Body of pancreas (tissue), 4 donors: ENCODE measurements at regions not wholly inside any gene's neighbourhood (a gene's known extent, or its start where the extent isn't known, plus 50 kb on each side); places are given as distances from the start of the nearest gene placed in this dataset.

Experiments used
- ATAC-seq: fragments of 150-250 bp; one replicate; pipeline ENCODE4 v1.9.1; 2016
- DNase-seq, 4 donors: peaks; one replicate each; pipeline ENCODE4 v3.0.0-alpha.2; 2019
- H3K27ac ChIP-seq, 4 donors: fragments of 200-600 bp; sonication (generic); 1 replicate in 3 of 4; 2 replicates in 1 of 4; pipeline versions ENCODE4 v1.5.1 to v1.6.1; 2016 to 2019; ENCODE audit warnings: mild to moderate bottlenecking in 1 of 4, mixed read lengths in 1 of 4, moderate library complexity in 1 of 4
- H3K27me3 ChIP-seq, 2 donors: fragments of 200-600 bp; sonication (generic); one replicate each; pipeline ENCODE4 v1.6.0; 2016; ENCODE audit warnings: mild to moderate bottlenecking in 1 of 2
- H3K36me3 ChIP-seq, 2 donors: fragments of 200-600 bp; sonication (generic); replicated peaks in 1 of 2; 2 replicates each; pipeline ENCODE4 v1.5.1; 2016; ENCODE audit warnings: low read depth in 2 of 2; ENCODE audit not compliant: insufficient read depth in 1 of 2
- H3K4me1 ChIP-seq: fragments of 200-600 bp; sonication (generic); one replicate; pipeline ENCODE4 v1.6.0; 2016
- H3K4me3 ChIP-seq, 2 donors: fragments of 200-600 bp; sonication (generic); 1 replicate in 1 of 2; 2 replicates in 1 of 2; pipeline ENCODE4 v1.5.1; 2016 to 2019
- H3K9me3 ChIP-seq, 3 donors: fragments of 200-600 bp; sonication (generic); 1 replicate in 2 of 3; 2 replicates in 1 of 3; pipeline ENCODE4 v1.5.1; 2016
- POLR2A ChIP-seq, 3 donors: fragments of 450-650 bp; IDR thresholded peaks; one replicate each; pipeline ENCODE4 v1.6.1; 2016; ENCODE audit warnings: antibody characterized with exemption in 3 of 3, mild to moderate bottlenecking in 2 of 3
- WGBS, 2 donors: methylation state at CpG; one replicate each; pipeline ENCODE4 v1.1.5; 2017; 5-methylcytosine and 5-hydroxymethylcytosine counted together
- intact Hi-C: fragments of 100-400 bp; cut with DNase I; formaldehyde crosslinking; loops from one replicate; pipeline ENCODE4 v1.15.1; 2023
- TF ChIP-seq, protein P1 (sequence below), 7 experiments: fragments of 450-650 bp in 4 of 7; fragments of 200-600 bp in 3 of 7; sonication (generic) in 3 of 7; IDR thresholded peaks; one replicate each; pipeline ENCODE4 v1.5.1; 2016 to 2019; ENCODE audit warnings: antibody characterized with exemption in 7 of 7

DNA sequence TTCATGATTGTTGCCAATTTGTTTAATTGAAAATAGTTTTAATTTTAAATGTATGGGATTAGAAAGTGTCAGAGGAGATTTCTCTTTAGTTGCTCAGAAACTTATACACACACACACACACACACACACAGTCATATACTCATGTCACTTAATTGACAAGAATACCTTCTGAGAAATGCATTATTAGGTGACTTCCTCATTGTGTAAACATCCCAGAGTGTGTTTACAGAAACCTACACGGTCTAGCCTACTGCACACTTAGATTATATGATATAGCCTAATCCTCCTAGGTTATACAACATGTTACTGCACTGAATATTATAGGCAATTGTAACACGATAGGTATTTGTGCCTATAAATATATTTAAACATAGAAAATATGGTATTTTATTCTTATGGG lies 1327.4 kb downstream of the FSTL5 start:
- no peak for ATAC-seq

DNA sequence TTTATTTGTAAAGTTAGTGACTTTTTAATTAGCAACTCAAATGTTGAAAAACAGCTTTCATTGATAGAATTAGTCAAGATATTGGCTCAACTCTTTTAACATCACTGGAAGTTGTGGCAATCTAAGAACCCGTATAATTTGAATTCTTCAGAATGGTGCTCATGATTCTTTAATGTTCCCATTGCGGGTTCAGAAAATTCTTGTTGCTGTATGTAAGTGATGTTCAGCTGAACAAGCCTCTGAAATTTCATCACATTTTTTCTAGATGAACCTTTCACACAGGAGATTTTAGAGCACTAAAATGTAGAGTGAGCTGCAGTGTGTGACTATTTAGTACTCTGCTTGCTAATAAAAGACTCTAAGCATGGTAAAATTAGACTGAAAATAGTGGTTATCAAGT lies 1317.7 kb downstream of the FSTL5 start:
- 81 to 91% methylated on average over 2 of the region's 2 CpGs for WGBS, 2 donors

More for the DNA sequence above, 1327.4 kb downstream of the FSTL5 start:
- no peaks in the 10 kb centered on the region for H3K27me3 ChIP-seq
- intact Hi-C loops = no loop called here
- no peak overlapping the region for H3K4me3 ChIP-seq
- no peaks in the 10 kb centered on the region for H3K36me3 ChIP-seq
- no peak for DNase-seq
- H3K4me1 ChIP-seq = no peaks in the 10 kb centered on the region
- TF ChIP-seq, protein P1, sequence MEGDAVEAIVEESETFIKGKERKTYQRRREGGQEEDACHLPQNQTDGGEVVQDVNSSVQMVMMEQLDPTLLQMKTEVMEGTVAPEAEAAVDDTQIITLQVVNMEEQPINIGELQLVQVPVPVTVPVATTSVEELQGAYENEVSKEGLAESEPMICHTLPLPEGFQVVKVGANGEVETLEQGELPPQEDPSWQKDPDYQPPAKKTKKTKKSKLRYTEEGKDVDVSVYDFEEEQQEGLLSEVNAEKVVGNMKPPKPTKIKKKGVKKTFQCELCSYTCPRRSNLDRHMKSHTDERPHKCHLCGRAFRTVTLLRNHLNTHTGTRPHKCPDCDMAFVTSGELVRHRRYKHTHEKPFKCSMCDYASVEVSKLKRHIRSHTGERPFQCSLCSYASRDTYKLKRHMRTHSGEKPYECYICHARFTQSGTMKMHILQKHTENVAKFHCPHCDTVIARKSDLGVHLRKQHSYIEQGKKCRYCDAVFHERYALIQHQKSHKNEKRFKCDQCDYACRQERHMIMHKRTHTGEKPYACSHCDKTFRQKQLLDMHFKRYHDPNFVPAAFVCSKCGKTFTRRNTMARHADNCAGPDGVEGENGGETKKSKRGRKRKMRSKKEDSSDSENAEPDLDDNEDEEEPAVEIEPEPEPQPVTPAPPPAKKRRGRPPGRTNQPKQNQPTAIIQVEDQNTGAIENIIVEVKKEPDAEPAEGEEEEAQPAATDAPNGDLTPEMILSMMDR (IDR thresholded peaks at IDR 0.05) = no peak
- no peak for TF ChIP-seq POLR2A (IDR thresholded peaks at IDR 0.05)
- H3K9me3 ChIP-seq = no peaks in the 10 kb centered on the region
- no peak overlapping the region for H3K27ac ChIP-seq
- WGBS, 2 donors = 45 to 50% methylated on average over 2 of the region's 2 CpGs

DNA sequence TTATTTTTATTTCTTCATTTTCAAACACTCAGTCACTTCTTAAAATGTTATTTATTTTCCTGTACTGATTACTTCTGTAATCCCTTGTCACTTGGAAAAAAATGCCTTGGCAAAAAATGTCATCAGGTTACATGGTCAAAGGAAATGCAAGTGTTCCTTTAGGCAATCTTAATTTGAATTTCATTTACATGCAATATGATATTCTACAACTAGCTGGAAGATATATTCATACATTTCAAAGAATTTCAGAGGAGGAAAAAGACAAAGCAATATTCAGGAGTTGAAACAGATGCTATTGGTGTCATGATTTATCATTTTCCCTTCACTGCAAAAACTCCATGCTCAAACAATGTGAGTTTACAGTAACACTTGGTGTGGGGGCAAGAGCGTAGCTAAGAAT lies 1316.6 kb downstream of the FSTL5 start:
- Histone ChIP-seq H3K36me3 (no peaks in the 10 kb centered on the region), H3K27me3 (no peaks in the 10 kb centered on the region), H3K27ac (no peak overlapping the region), H3K9me3 (no peaks in the 10 kb centered on the region), H3K4me1 (no peaks in the 10 kb centered on the region), H3K4me3 (no peak overlapping the region)
- intact Hi-C loops = no loop called here
- WGBS, 2 donors = 83 to 86% methylated on average over 1 of the region's 1 CpG
- ATAC-seq (no peak), DNase-seq (no peak)
- TF ChIP-seq, protein P1 (IDR thresholded peaks at IDR 0.05) = no peak
- no peak for TF ChIP-seq POLR2A (IDR thresholded peaks at IDR 0.05)

More for the DNA sequence above, 1317.7 kb downstream of the FSTL5 start:
- H3K4me1 ChIP-seq = no peaks in the 10 kb centered on the region
- H3K27ac ChIP-seq = no peak overlapping the region
- intact Hi-C loops = no loop called here
- no peaks in the 10 kb centered on the region for H3K36me3 ChIP-seq
- no peaks in the 10 kb centered on the region for H3K27me3 ChIP-seq
- no peak for DNase-seq
- ATAC-seq = no peak
- no peaks in the 10 kb centered on the region for H3K9me3 ChIP-seq
- no peak for TF ChIP-seq POLR2A (IDR thresholded peaks at IDR 0.05)
- TF ChIP-seq, protein P1 (IDR thresholded peaks at IDR 0.05) = no peak
- H3K4me3 ChIP-seq = no peak overlapping the region

DNA sequence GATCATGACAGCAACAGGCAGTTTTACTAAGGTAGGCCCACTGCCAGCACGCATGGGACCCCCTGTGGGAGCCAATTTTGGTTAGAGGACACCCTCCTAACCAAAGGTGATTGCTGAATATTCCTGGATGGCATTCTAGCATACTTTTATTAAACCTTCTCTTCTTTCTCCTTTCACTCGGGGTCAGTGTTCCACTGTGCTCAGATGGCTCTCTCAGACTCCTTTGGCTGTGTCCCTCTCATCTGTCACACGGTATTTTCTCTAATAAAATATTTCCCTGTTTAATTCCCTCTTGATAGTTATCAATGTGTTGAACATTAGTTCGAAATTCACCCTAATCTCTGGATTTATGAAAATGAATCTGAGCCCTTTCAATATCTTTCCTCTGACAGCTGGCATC lies 1315.3 kb downstream of the FSTL5 start:
- TF ChIP-seq, protein P1 (IDR thresholded peaks at IDR 0.05) = no peak
- TF ChIP-seq POLR2A (IDR thresholded peaks at IDR 0.05) = no peak
- H3K27me3 ChIP-seq = no peaks in the 10 kb centered on the region
- 56 to 58% methylated on average over 4 of the region's 4 CpGs for WGBS, 2 donors
- H3K9me3 ChIP-seq = no peaks in the 10 kb centered on the region
- no peaks in the 10 kb centered on the region for H3K4me1 ChIP-seq
- no peak overlapping the region for H3K4me3 ChIP-seq
- intact Hi-C loops = no loop called here
- no peaks in the 10 kb centered on the region for H3K36me3 ChIP-seq
- H3K27ac ChIP-seq = no peak overlapping the region
- DNase-seq (no peak), ATAC-seq (no peak)

DNA sequence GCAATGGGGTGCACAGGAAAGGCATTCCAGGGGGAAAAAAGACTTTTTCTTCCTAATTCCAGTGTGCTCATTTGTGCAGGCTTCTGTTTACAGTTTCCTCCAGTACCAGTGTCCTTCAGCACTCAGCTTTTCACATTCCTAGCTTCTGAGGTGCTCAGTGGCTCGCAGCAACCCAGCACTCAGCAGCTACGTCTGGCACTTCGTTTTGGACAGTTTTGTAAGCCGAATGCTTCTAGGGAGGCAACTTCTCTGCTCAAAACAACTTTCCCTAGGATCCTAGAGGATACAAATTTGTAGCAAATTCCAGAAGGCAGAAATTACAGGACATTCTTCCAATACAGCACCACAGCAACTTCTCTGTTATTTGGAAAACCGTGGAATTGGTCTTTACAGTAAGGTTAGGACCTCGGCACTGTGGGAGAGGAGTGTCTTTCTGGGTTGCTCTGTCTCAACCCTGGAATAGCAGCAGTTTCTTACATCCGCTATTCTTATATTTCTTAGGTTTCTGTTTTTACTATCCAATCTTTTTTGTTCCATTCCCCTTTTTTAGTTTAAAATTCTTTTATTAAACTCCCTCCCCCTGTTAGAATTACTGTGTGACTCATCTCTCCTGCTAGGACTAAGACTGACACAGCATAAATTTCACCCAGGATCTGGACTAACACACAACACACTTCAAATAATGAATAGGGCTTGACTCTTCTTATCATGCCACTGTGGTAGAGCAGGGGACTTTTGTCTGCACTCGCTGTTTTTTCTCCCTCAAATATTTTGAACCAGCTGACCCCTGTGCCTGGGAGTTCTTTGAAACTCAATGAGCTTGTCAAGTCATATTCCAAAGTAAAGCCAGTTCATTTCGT lies 1314.7 kb downstream of the FSTL5 start:
- DNase-seq (peak in 1 of 4 donors; percentile 7), ATAC-seq (peak; percentile 42)
- WGBS, 2 donors = 37 to 43% methylated on average over 9 of the region's 9 CpGs
- H3K9me3 ChIP-seq = no peaks in the 10 kb centered on the region
- H3K4me1 ChIP-seq = no peaks in the 10 kb centered on the region
- no peak overlapping the region for H3K27ac ChIP-seq
- H3K4me3 ChIP-seq = no peak overlapping the region
- TF ChIP-seq, protein P1 (IDR thresholded peaks at IDR 0.05) = no peak
- TF ChIP-seq POLR2A (IDR thresholded peaks at IDR 0.05) = no peak
- no peaks in the 10 kb centered on the region for H3K27me3 ChIP-seq
- intact Hi-C loops = no loop called here
- no peaks in the 10 kb centered on the region for H3K36me3 ChIP-seq
